GM12891 (cell line): ENCODE measurements at regions not wholly inside any gene's neighbourhood (a gene's known extent, or its start where the extent isn't known, plus 50 kb on each side); places are given as distances from the start of the nearest gene placed in this dataset.

ENCODE experiments used
- POLR2A ChIP-seq: IDR thresholded peaks from 2 replicates; pipeline ENCODE4 v1.6.1; 2011; ENCODE audit warnings: low read depth, low read length, control low read depth
- POLR2AphosphoS5 ChIP-seq: IDR thresholded peaks from 2 replicates; pipeline ENCODE4 v1.6.1; 2011; ENCODE audit warnings: low read depth, low read length, control low read depth
- POU2F2 ChIP-seq: IDR thresholded peaks from 2 replicates; pipeline ENCODE4 v1.6.1; 2011; ENCODE audit warnings: low read depth, mild to moderate bottlenecking, control low read depth, low read length, moderate library complexity
- SPI1 ChIP-seq: IDR thresholded peaks from 2 replicates; pipeline ENCODE4 v1.6.1; 2011; ENCODE audit warnings: low read depth, low read length, control low read depth
- TAF1 ChIP-seq: IDR thresholded peaks from 2 replicates; pipeline ENCODE4 v1.6.1; 2011; ENCODE audit warnings: low read depth, low read length, control low read depth

DNA sequence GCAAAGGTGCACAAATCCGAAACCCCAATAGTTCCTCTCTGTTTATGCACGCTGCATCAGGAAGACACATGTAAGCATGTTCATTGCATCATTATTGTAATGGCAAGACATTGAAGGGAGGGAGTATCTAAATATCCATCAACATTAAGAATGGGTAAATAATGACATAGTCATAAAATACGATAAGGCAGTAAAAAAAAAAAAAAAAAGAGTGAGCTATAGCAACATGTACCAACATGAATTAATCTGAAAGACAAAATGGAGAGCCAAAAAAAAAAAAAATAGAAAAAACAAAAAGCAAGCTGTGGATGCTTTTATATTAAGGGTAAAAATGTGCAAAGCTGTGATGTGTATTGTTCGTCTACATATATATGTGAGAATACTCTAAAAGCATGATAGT is 70.2 kb upstream of the ABLIM1 start:
- no peak for TF ChIP-seq POLR2AphosphoS5
- no peak for TF ChIP-seq POLR2A
- TF ChIP-seq SPI1: no peak
- TF ChIP-seq TAF1: no peak
- TF ChIP-seq POU2F2: no peak
